DND-41 (cell line): ENCODE measurements at regions not wholly inside any gene's neighbourhood (a gene's known extent, or its start where the extent isn't known, plus 50 kb on each side); places are given as distances from the start of the nearest gene placed in this dataset.

Experiments
- ATAC-seq: fragments of 200-7000 bp; cut with Tn5 transposase; 3 replicates; pipeline ENCODE4 v1.9.1; 2021; ENCODE audit warnings: low read depth; ENCODE audit not compliant: insufficient read depth
- DNase-seq: peaks from one replicate; pipeline ENCODE4 v3.0.0-alpha.2; 2020
- H2AFZ ChIP-seq: 2 replicates; pipeline ENCODE4 v1.6.0; 2012; ENCODE audit warnings: low read depth, low read length
- H3K27ac ChIP-seq: 2 replicates; pipeline ENCODE4 v1.5.1; 2012; ENCODE audit warnings: low read length, inconsistent platforms
- H3K27me3 ChIP-seq: fragments of 200-600 bp; sonication (generic); 2 replicates; pipeline ENCODE4 v1.6.0; 2012; ENCODE audit warnings: low read length, mild to moderate bottlenecking, inconsistent platforms; ENCODE audit not compliant: insufficient read depth, poor library complexity
- H3K36me3 ChIP-seq: 2 replicates; pipeline ENCODE4 v1.5.1; 2012; ENCODE audit warnings: low read length, inconsistent platforms; ENCODE audit not compliant: insufficient read depth
- H3K4me1 ChIP-seq: 2 replicates; pipeline ENCODE4 v1.5.1; 2012; ENCODE audit warnings: mild to moderate bottlenecking, low read length; ENCODE audit not compliant: insufficient read depth
- H3K4me2 ChIP-seq: 2 replicates; pipeline ENCODE4 v1.6.0; 2012; ENCODE audit warnings: mild to moderate bottlenecking, moderate library complexity, low read length, inconsistent platforms; ENCODE audit not compliant: insufficient read depth
- H3K4me3 ChIP-seq, 2 experiments: fragments of 200-600 bp in 1 of 2; shearing (Covaris generic) in 1 of 2; 2 replicates each; pipeline ENCODE4 v1.5.1; 2012 to 2016; ENCODE audit warnings: inconsistent platforms in 2 of 2, low read length in 2 of 2, mild to moderate bottlenecking in 2 of 2, low read depth in 1 of 2, moderate library complexity in 1 of 2
- H3K79me2 ChIP-seq: 2 replicates; pipeline ENCODE4 v1.6.0; 2012; ENCODE audit warnings: low read length, inconsistent platforms; ENCODE audit not compliant: insufficient read depth
- H3K9ac ChIP-seq: 2 replicates; pipeline ENCODE4 v1.6.0; 2012; ENCODE audit warnings: low read depth, mild to moderate bottlenecking, inconsistent platforms, low read length, moderate library complexity
- H3K9me3 ChIP-seq: 2 replicates; pipeline ENCODE4 v1.5.1; 2012; ENCODE audit warnings: low read length, moderate library complexity, mild to moderate bottlenecking, inconsistent platforms; ENCODE audit not compliant: insufficient read depth, severe bottlenecking
- H4K20me1 ChIP-seq: 2 replicates; pipeline ENCODE4 v1.6.0; 2012; ENCODE audit warnings: low read length; ENCODE audit not compliant: insufficient read depth
- EZH2 ChIP-seq: IDR thresholded peaks from 3 replicates; pipeline ENCODE4 v1.6.1; 2012; ENCODE audit warnings: borderline replicate concordance, low read depth, mild to moderate bottlenecking, moderate library complexity, low read length, inconsistent platforms; ENCODE audit not compliant: severe bottlenecking
- TF ChIP-seq, protein P1 (sequence below): IDR thresholded peaks from 2 replicates; pipeline ENCODE4 v1.5.1; 2012; ENCODE audit warnings: borderline replicate concordance, low read length, moderate library complexity, mild to moderate bottlenecking; ENCODE audit not compliant: poor library complexity, severe bottlenecking; ENCODE audit errors: extremely low read depth

DNA sequence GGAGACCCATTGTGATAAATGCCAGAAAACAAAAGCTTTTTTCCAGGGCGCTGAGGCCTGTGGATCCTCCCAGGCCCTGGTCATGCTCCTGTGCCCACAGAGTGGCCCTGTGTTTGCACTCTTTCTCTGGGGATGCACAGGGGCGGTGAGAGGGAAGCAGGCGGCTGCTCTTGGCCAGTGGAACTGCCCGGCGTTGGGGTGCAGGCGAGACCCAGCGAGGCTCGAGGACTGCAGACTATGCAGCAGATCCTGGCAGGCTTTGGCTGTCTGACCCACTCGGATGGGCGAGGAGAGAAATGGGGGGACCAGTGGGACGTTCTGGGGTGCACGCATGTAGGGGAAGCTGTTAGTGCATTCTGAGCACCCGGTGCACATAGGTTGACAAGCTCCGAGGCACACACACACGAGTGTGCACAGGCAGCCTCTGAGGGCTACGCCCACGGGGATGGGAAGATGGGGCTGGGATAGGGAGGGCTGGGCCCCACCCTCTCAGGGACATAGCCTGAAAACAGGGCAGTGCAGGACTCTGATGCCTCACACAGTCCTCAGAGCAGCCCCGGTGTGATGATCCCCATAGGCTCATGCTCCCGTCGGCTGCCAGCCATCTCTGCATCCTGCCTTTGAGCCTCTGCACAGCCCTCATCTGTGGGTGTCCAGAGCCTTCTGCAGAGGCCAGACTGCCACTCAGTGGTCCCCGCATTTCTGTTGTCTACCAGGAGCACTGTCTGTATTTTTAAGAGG lies 1233.5 kb downstream of the BRD1 start:
- no peaks in the 10 kb centered on the region for H3K4me1 ChIP-seq

DNA sequence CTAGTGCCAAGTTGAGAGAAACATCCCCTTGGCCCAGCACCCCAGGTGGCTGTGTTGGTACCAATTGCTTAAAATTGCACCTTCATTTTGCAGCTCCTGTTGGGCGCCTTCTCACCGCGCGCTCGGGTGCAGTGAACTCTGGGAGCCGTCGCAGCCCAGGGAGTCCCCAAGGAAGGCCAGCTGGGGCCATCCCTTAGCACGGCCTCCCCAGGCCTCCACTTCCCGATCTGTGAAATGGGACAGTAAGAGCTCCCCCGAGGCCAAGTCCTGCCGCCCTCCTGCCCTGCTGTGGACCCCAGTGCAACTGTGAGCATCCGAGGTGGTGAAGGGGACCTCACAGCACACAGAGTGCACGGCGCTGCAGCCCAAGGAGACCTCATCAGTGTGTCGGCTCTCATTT lies 1234.1 kb downstream of the BRD1 start:
- no peaks in the 10 kb centered on the region for H3K27me3 ChIP-seq
- TF ChIP-seq EZH2 = no peak
- TF ChIP-seq, protein P1, sequence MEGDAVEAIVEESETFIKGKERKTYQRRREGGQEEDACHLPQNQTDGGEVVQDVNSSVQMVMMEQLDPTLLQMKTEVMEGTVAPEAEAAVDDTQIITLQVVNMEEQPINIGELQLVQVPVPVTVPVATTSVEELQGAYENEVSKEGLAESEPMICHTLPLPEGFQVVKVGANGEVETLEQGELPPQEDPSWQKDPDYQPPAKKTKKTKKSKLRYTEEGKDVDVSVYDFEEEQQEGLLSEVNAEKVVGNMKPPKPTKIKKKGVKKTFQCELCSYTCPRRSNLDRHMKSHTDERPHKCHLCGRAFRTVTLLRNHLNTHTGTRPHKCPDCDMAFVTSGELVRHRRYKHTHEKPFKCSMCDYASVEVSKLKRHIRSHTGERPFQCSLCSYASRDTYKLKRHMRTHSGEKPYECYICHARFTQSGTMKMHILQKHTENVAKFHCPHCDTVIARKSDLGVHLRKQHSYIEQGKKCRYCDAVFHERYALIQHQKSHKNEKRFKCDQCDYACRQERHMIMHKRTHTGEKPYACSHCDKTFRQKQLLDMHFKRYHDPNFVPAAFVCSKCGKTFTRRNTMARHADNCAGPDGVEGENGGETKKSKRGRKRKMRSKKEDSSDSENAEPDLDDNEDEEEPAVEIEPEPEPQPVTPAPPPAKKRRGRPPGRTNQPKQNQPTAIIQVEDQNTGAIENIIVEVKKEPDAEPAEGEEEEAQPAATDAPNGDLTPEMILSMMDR = no peak
- H3K9ac ChIP-seq = no peak overlapping the region
- no peak for DNase-seq
- H4K20me1 ChIP-seq = no peaks in the 10 kb centered on the region
- H3K4me1 ChIP-seq = no peaks in the 10 kb centered on the region
- no peak overlapping the region for H2AFZ ChIP-seq
- no peaks in the 10 kb centered on the region for H3K79me2 ChIP-seq
- H3K4me3 ChIP-seq = no peak overlapping the region
- no peak overlapping the region for H3K27ac ChIP-seq
- no peaks in the 10 kb centered on the region for H3K36me3 ChIP-seq
- no peak overlapping the region for H3K4me2 ChIP-seq
- no peak for ATAC-seq
- peaks cover 4% of the 10 kb centered on the region for H3K9me3 ChIP-seq

More for the DNA sequence above, 1233.5 kb downstream of the BRD1 start:
- no peak overlapping the region for H2AFZ ChIP-seq
- H4K20me1 ChIP-seq = no peaks in the 10 kb centered on the region
- H3K9me3 ChIP-seq = peaks cover 10% of the 10 kb centered on the region
- no peaks in the 10 kb centered on the region for H3K79me2 ChIP-seq
- TF ChIP-seq, protein P1 = no peak
- no peak for TF ChIP-seq EZH2
- H3K27ac ChIP-seq = no peak overlapping the region
- ATAC-seq = no peak
- no peak overlapping the region for H3K4me3 ChIP-seq
- H3K9ac ChIP-seq = no peak overlapping the region
- H3K27me3 ChIP-seq = no peaks in the 10 kb centered on the region
- no peak for DNase-seq
- H3K36me3 ChIP-seq = no peaks in the 10 kb centered on the region
- H3K4me2 ChIP-seq = no peak overlapping the region

DNA sequence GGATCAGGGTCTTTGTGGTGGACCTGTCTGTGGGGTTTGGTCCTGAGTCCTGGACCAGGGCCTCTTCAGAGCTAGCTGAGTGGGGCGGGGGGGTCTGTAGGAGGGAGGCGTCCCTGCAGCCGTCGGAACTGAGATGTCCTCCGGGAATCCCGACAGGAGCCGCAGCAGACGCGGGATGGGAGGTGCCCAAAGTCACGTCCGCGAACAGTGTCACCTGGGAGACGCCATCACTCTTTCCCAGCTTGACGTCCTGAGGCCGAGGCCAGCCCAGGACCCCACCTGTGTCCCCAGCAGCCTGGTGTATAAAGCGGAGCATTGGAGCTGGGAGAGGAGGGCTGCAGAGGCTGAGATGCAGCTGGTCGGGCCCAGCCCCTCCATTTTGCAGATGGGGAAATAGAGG lies 1234.7 kb downstream of the BRD1 start:
- Histone ChIP-seq H3K4me1 (no peaks in the 10 kb centered on the region), H3K9me3 (no peaks in the 10 kb centered on the region)
- TF ChIP-seq, protein P1 = no peak
- no peak for TF ChIP-seq EZH2

More for the DNA sequence above, 1234.7 kb downstream of the BRD1 start:
- no peaks in the 10 kb centered on the region for H3K27me3 ChIP-seq
- H3K27ac ChIP-seq = no peak overlapping the region
- no peaks in the 10 kb centered on the region for H4K20me1 ChIP-seq
- no peak for DNase-seq
- no peaks in the 10 kb centered on the region for H3K79me2 ChIP-seq
- no peak for ATAC-seq
- no peak overlapping the region for H3K9ac ChIP-seq
- H2AFZ ChIP-seq = no peak overlapping the region
- no peaks in the 10 kb centered on the region for H3K36me3 ChIP-seq
- no peak overlapping the region for H3K4me3 ChIP-seq
- H3K4me2 ChIP-seq = no peak overlapping the region
